ENCODE measurements at regions not wholly inside any gene's neighbourhood (a gene's known extent, or its start where the extent isn't known, plus 50 kb on each side); places are given as distances from the start of the nearest gene placed in this dataset.

GRCh38 chrY:17050374-17050773, 829.6 kb downstream of the CDY2B start:
- H3K4me1 ChIP-seq (ENCODE audit: control insufficient read depth in 1 of 2, extremely low read depth in 1 of 2, insufficient read depth in 2 of 2, low read length in 2 of 2) = no peaks in the 10 kb centered on the region
- no peaks in the 10 kb centered on the region for H3K9me3 ChIP-seq
- H3K36me3 ChIP-seq (ENCODE audit: control insufficient read depth in 2 of 2, extremely low read depth in 1 of 2, insufficient read depth in 1 of 2, low read length in 1 of 2) = no peaks in the 10 kb centered on the region
- no peak overlapping the region for H3K27ac ChIP-seq (ENCODE audit: low read length)
- CTCF ChIA-PET = no interaction called here
- Mint-ChIP-seq H3K9me3 (peaks cover 0 to 5% (median 0%) of the 10 kb centered on the region in 3 donors), H3K27me3 (no peaks in the 10 kb centered on the region), H3K27ac (no peak overlapping the region), H3K36me3 (no peaks in the 10 kb centered on the region), H3K4me3 (no peak overlapping the region), H3K4me1 (no peaks in the 10 kb centered on the region)
- H3K4me3 ChIP-seq (ENCODE audit: control insufficient read depth in 1 of 2, extremely low read depth in 1 of 2, low read length in 1 of 2) = no peak overlapping the region
- POLR2A ChIA-PET = no interaction called here
- no CpG with 5 or more reads among the region's 2 CpGs for WGBS (ENCODE audit: insufficient coverage)
- H3K27me3 ChIP-seq (replicated peaks in 1 of 2; ENCODE audit: control insufficient read depth in 2 of 2, extremely low read depth in 1 of 2, insufficient read depth in 2 of 2, low read length in 1 of 2) = no peaks in the 10 kb centered on the region
- DNase-seq (no peak), ATAC-seq (replicated peaks in 1 of 4) (no peak)

- Histone ChIP-seq H3K27me3 (replicated peaks in 1 of 2; ENCODE audit: control insufficient read depth in 2 of 2, extremely low read depth in 1 of 2, insufficient read depth in 2 of 2, low read length in 1 of 2) (no peaks in the 10 kb centered on the region), H3K36me3 (ENCODE audit: control insufficient read depth in 2 of 2, extremely low read depth in 1 of 2, insufficient read depth in 1 of 2, low read length in 1 of 2) (no peaks in the 10 kb centered on the region), H3K27ac (ENCODE audit: low read length) (no peak overlapping the region), H3K4me3 (ENCODE audit: control insufficient read depth in 1 of 2, extremely low read depth in 1 of 2, low read length in 1 of 2) (no peak overlapping the region), H3K4me1 (ENCODE audit: control insufficient read depth in 1 of 2, extremely low read depth in 1 of 2, insufficient read depth in 2 of 2, low read length in 2 of 2) (no peaks in the 10 kb centered on the region), H3K9me3 (no peaks in the 10 kb centered on the region)
- H3K9me3 Mint-ChIP-seq = peaks cover 0 to 15% (median 0%) of the 10 kb centered on the region in 3 donors
- H3K4me1 Mint-ChIP-seq = peaks cover 0 to 10% (median 0%) of the 10 kb centered on the region in 3 donors
- ChIA-PET POLR2A (no interaction called here), CTCF (no interaction called here)
- DNase-seq = no peak
- no peak overlapping the region for H3K27ac Mint-ChIP-seq
- no peak overlapping the region for H3K4me3 Mint-ChIP-seq
- no peaks in the 10 kb centered on the region for H3K36me3 Mint-ChIP-seq
- H3K27me3 Mint-ChIP-seq = no peaks in the 10 kb centered on the region
- 45% methylated on average over 1 of the region's 2 CpGs for WGBS (ENCODE audit: insufficient coverage)
- ATAC-seq (replicated peaks in 1 of 4) = no peak
Observed at GRCh38 chrY:17045124-17045523, 834.9 kb downstream of the CDY2B start.

GRCh38 chrY:17044723-17045122, 835.3 kb downstream of the CDY2B start:
- Mint-ChIP-seq H3K4me1 (peaks cover 0 to 10% (median 0%) of the 10 kb centered on the region in 3 donors), H3K27ac (no peak overlapping the region), H3K9me3 (peaks cover 0 to 15% (median 0%) of the 10 kb centered on the region in 3 donors), H3K4me3 (no peak overlapping the region), H3K27me3 (no peaks in the 10 kb centered on the region), H3K36me3 (no peaks in the 10 kb centered on the region)
- 26% methylated on average over 3 of the region's 4 CpGs for WGBS (ENCODE audit: insufficient coverage)
- Histone ChIP-seq H3K27ac (ENCODE audit: low read length) (no peak overlapping the region), H3K4me1 (ENCODE audit: control insufficient read depth in 1 of 2, extremely low read depth in 1 of 2, insufficient read depth in 2 of 2, low read length in 2 of 2) (no peaks in the 10 kb centered on the region), H3K9me3 (no peaks in the 10 kb centered on the region), H3K36me3 (ENCODE audit: control insufficient read depth in 2 of 2, extremely low read depth in 1 of 2, insufficient read depth in 1 of 2, low read length in 1 of 2) (no peaks in the 10 kb centered on the region), H3K27me3 (replicated peaks in 1 of 2; ENCODE audit: control insufficient read depth in 2 of 2, extremely low read depth in 1 of 2, insufficient read depth in 2 of 2, low read length in 1 of 2) (no peaks in the 10 kb centered on the region), H3K4me3 (ENCODE audit: control insufficient read depth in 1 of 2, extremely low read depth in 1 of 2, low read length in 1 of 2) (no peak overlapping the region)
- ChIA-PET CTCF (no interaction called here), POLR2A (no interaction called here)
- DNase-seq (no peak), ATAC-seq (replicated peaks in 1 of 4) (no peak)

- H3K4me1 Mint-ChIP-seq = peaks cover 0 to 10% (median 0%) of the 10 kb centered on the region in 3 donors
- ChIA-PET CTCF (no interaction called here), POLR2A (no interaction called here)
- Histone ChIP-seq H3K4me3 (ENCODE audit: control insufficient read depth in 1 of 2, extremely low read depth in 1 of 2, low read length in 1 of 2) (no peak overlapping the region), H3K36me3 (ENCODE audit: control insufficient read depth in 2 of 2, extremely low read depth in 1 of 2, insufficient read depth in 1 of 2, low read length in 1 of 2) (no peaks in the 10 kb centered on the region), H3K9me3 (no peaks in the 10 kb centered on the region), H3K27me3 (replicated peaks in 1 of 2; ENCODE audit: control insufficient read depth in 2 of 2, extremely low read depth in 1 of 2, insufficient read depth in 2 of 2, low read length in 1 of 2) (no peaks in the 10 kb centered on the region), H3K27ac (ENCODE audit: low read length) (no peak overlapping the region), H3K4me1 (ENCODE audit: control insufficient read depth in 1 of 2, extremely low read depth in 1 of 2, insufficient read depth in 2 of 2, low read length in 2 of 2) (no peaks in the 10 kb centered on the region)
- H3K27ac Mint-ChIP-seq = no peak overlapping the region
- WGBS (ENCODE audit: insufficient coverage) = no CpG with 5 or more reads among the region's 3 CpGs
- H3K4me3 Mint-ChIP-seq = no peak overlapping the region
- no peaks in the 10 kb centered on the region for H3K27me3 Mint-ChIP-seq
- H3K36me3 Mint-ChIP-seq = no peaks in the 10 kb centered on the region
- DNase-seq (no peak), ATAC-seq (replicated peaks in 1 of 4) (no peak)
- peaks cover 0 to 15% (median 0%) of the 10 kb centered on the region in 3 donors for H3K9me3 Mint-ChIP-seq
Observed at GRCh38 chrY:17044272-17044671, 835.7 kb downstream of the CDY2B start.

GRCh38 chrY:17038439-17038838, 841.6 kb downstream of the CDY2B start:
- no CpG with 5 or more reads among the region's 2 CpGs for WGBS (ENCODE audit: insufficient coverage)
- ChIA-PET CTCF (no interaction called here), POLR2A (no interaction called here)
- no peaks in the 10 kb centered on the region for H3K27me3 ChIP-seq (replicated peaks in 1 of 2; ENCODE audit: control insufficient read depth in 2 of 2, extremely low read depth in 1 of 2, insufficient read depth in 2 of 2, low read length in 1 of 2)
- Mint-ChIP-seq H3K27ac (no peak overlapping the region), H3K9me3 (peaks cover 0 to 15% (median 0%) of the 10 kb centered on the region in 3 donors), H3K4me1 (peaks cover 0 to 10% (median 0%) of the 10 kb centered on the region in 3 donors), H3K4me3 (no peak overlapping the region), H3K36me3 (no peaks in the 10 kb centered on the region), H3K27me3 (no peaks in the 10 kb centered on the region)
- no peak overlapping the region for H3K4me3 ChIP-seq (ENCODE audit: control insufficient read depth in 1 of 2, extremely low read depth in 1 of 2, low read length in 1 of 2)
- no peaks in the 10 kb centered on the region for H3K4me1 ChIP-seq (ENCODE audit: control insufficient read depth in 1 of 2, extremely low read depth in 1 of 2, insufficient read depth in 2 of 2, low read length in 2 of 2)
- H3K9me3 ChIP-seq = no peaks in the 10 kb centered on the region
- H3K36me3 ChIP-seq (ENCODE audit: control insufficient read depth in 2 of 2, extremely low read depth in 1 of 2, insufficient read depth in 1 of 2, low read length in 1 of 2) = no peaks in the 10 kb centered on the region
- H3K27ac ChIP-seq (ENCODE audit: low read length) = no peak overlapping the region
- ATAC-seq (replicated peaks in 1 of 4) (no peak), DNase-seq (no peak)

- no peaks in the 10 kb centered on the region for H3K36me3 Mint-ChIP-seq
- H3K27me3 Mint-ChIP-seq = no peaks in the 10 kb centered on the region
- Histone ChIP-seq H3K27me3 (replicated peaks in 1 of 2; ENCODE audit: control insufficient read depth in 2 of 2, extremely low read depth in 1 of 2, insufficient read depth in 2 of 2, low read length in 1 of 2) (no peaks in the 10 kb centered on the region), H3K4me3 (ENCODE audit: control insufficient read depth in 1 of 2, extremely low read depth in 1 of 2, low read length in 1 of 2) (no peak overlapping the region), H3K9me3 (no peaks in the 10 kb centered on the region), H3K36me3 (ENCODE audit: control insufficient read depth in 2 of 2, extremely low read depth in 1 of 2, insufficient read depth in 1 of 2, low read length in 1 of 2) (no peaks in the 10 kb centered on the region), H3K27ac (ENCODE audit: low read length) (no peak overlapping the region), H3K4me1 (ENCODE audit: control insufficient read depth in 1 of 2, extremely low read depth in 1 of 2, insufficient read depth in 2 of 2, low read length in 2 of 2) (no peaks in the 10 kb centered on the region)
- ChIA-PET POLR2A (no interaction called here), CTCF (no interaction called here)
- H3K27ac Mint-ChIP-seq = no peak overlapping the region
- no peak for DNase-seq
- no peaks in the 10 kb centered on the region for H3K4me1 Mint-ChIP-seq
- no peak for ATAC-seq (replicated peaks in 1 of 4)
- 60% methylated on average over 1 of the region's 3 CpGs for WGBS (ENCODE audit: insufficient coverage)
- H3K9me3 Mint-ChIP-seq = no peaks in the 10 kb centered on the region
- no peak overlapping the region for H3K4me3 Mint-ChIP-seq
Observed at GRCh38 chrY:17018126-17018525, 861.9 kb downstream of the CDY2B start.

GRCh38 chrY:16993551-16993950, 886.5 kb downstream of the CDY2B start:
- Histone ChIP-seq H3K4me3 (ENCODE audit: control insufficient read depth in 1 of 2, extremely low read depth in 1 of 2, low read length in 1 of 2) (no peak overlapping the region), H3K27me3 (replicated peaks in 1 of 2; ENCODE audit: control insufficient read depth in 2 of 2, extremely low read depth in 1 of 2, insufficient read depth in 2 of 2, low read length in 1 of 2) (no peaks in the 10 kb centered on the region), H3K9me3 (no peaks in the 10 kb centered on the region), H3K36me3 (ENCODE audit: control insufficient read depth in 2 of 2, extremely low read depth in 1 of 2, insufficient read depth in 1 of 2, low read length in 1 of 2) (no peaks in the 10 kb centered on the region), H3K4me1 (ENCODE audit: control insufficient read depth in 1 of 2, extremely low read depth in 1 of 2, insufficient read depth in 2 of 2, low read length in 2 of 2) (no peaks in the 10 kb centered on the region), H3K27ac (ENCODE audit: low read length) (no peak overlapping the region)
- DNase-seq (no peak), ATAC-seq (replicated peaks in 1 of 4) (no peak)
- H3K27me3 Mint-ChIP-seq = no peaks in the 10 kb centered on the region
- WGBS (ENCODE audit: insufficient coverage) = 100% methylated on average over 2 of the region's 2 CpGs
- CTCF ChIA-PET = no interaction called here
- peaks cover 0 to 10% (median 0%) of the 10 kb centered on the region in 3 donors for H3K9me3 Mint-ChIP-seq
- H3K36me3 Mint-ChIP-seq = no peaks in the 10 kb centered on the region
- H3K4me1 Mint-ChIP-seq = no peaks in the 10 kb centered on the region
- POLR2A ChIA-PET = no interaction called here
- no peak overlapping the region for H3K27ac Mint-ChIP-seq
- no peak overlapping the region for H3K4me3 Mint-ChIP-seq
